Mesenchymal stem cell (in vitro differentiated cells and primary cell): ENCODE measurements at regions not wholly inside any gene's neighbourhood (a gene's known extent, or its start where the extent isn't known, plus 50 kb on each side); places are given as distances from the start of the nearest gene placed in this dataset.

Source experiments
- DNase-seq: peaks from one replicate; pipeline ENCODE4 v3.0.0-alpha.2; 2013
- H2AFZ ChIP-seq: one replicate; pipeline ENCODE4 v1.6.1; 2013; ENCODE audit warnings: low read depth, mild to moderate bottlenecking, control low read depth, inconsistent platforms, low read length, moderate library complexity
- H2AK5ac ChIP-seq: 2 replicates; pipeline ENCODE4 v1.6.1; 2013; ENCODE audit warnings: low read length, moderate library complexity, mild to moderate bottlenecking, inconsistent platforms; ENCODE audit not compliant: severe bottlenecking
- H2BK120ac ChIP-seq: one replicate; pipeline ENCODE4 v1.6.1; 2013; ENCODE audit warnings: low read depth, mild to moderate bottlenecking, inconsistent platforms, low read length, moderate library complexity
- H2BK12ac ChIP-seq, 2 experiments: one replicate each; pipeline ENCODE4 v1.6.1; 2013; ENCODE audit warnings: inconsistent platforms in 2 of 2, low read length in 2 of 2, mild to moderate bottlenecking in 2 of 2, moderate library complexity in 2 of 2, control low read depth in 1 of 2
- H2BK15ac ChIP-seq: one replicate; pipeline ENCODE4 v1.6.1; 2013; ENCODE audit warnings: mild to moderate bottlenecking, low read depth, inconsistent platforms; ENCODE audit not compliant: poor library complexity, severe bottlenecking
- H2BK5ac ChIP-seq: 2 replicates; pipeline ENCODE4 v1.6.1; 2013; ENCODE audit warnings: low read depth, mild to moderate bottlenecking, low read length, control low read depth, inconsistent platforms; ENCODE audit not compliant: poor library complexity, severe bottlenecking
- H3K14ac ChIP-seq, 2 experiments: one replicate each; pipeline ENCODE4 v1.6.1; 2013; ENCODE audit warnings: inconsistent platforms in 2 of 2, low read length in 2 of 2, control low read depth in 1 of 2, mild to moderate bottlenecking in 1 of 2, moderate library complexity in 1 of 2
- H3K18ac ChIP-seq, 2 experiments: one replicate each; pipeline ENCODE4 v1.6.1; 2013; ENCODE audit warnings: inconsistent platforms in 2 of 2, low read length in 2 of 2, control low read depth in 1 of 2, low read depth in 1 of 2, mild to moderate bottlenecking in 1 of 2
- H3K23ac ChIP-seq, 2 experiments: one replicate each; pipeline ENCODE4 v1.6.1; 2013; ENCODE audit warnings: inconsistent platforms in 2 of 2, low read length in 2 of 2, mild to moderate bottlenecking in 2 of 2, moderate library complexity in 2 of 2, control low read depth in 1 of 2
- H3K27ac ChIP-seq: 2 replicates; pipeline ENCODE4 v1.5.1; 2013; ENCODE audit warnings: mild to moderate bottlenecking, moderate library complexity, low read length, control low read depth, inconsistent platforms; ENCODE audit not compliant: poor library complexity, severe bottlenecking
- H3K27me3 ChIP-seq, 2 experiments: 2 replicates each; pipeline versions ENCODE4 v1.6.1 to v1.7.0; 2013; ENCODE audit warnings: low read length in 2 of 2, mild to moderate bottlenecking in 2 of 2, moderate library complexity in 2 of 2, control low read depth in 1 of 2, inconsistent platforms in 1 of 2; ENCODE audit not compliant: control insufficient read depth in 1 of 2, insufficient read depth in 1 of 2
- H3K36me3 ChIP-seq, 2 experiments: 2 replicates each; pipeline versions ENCODE4 v1.6.1 to v1.7.0; 2013; ENCODE audit warnings: low read length in 2 of 2, control low read depth in 1 of 2, inconsistent platforms in 1 of 2, low read depth in 1 of 2, mild to moderate bottlenecking in 1 of 2; ENCODE audit not compliant: insufficient read depth in 2 of 2, control insufficient read depth in 1 of 2
- H3K4ac ChIP-seq, 2 experiments: one replicate each; pipeline ENCODE4 v1.6.1; 2013; ENCODE audit warnings: inconsistent platforms in 2 of 2, low read length in 2 of 2, mild to moderate bottlenecking in 2 of 2, moderate library complexity in 2 of 2, control low read depth in 1 of 2, low read depth in 1 of 2
- H3K4me1 ChIP-seq: 2 replicates; pipeline ENCODE4 v1.6.1; 2013; ENCODE audit warnings: low read depth, low read length, control low read depth; ENCODE audit not compliant: control insufficient read depth, insufficient read depth
- H3K4me2 ChIP-seq: 2 replicates; pipeline ENCODE4 v1.6.1; 2013; ENCODE audit warnings: low read length, mild to moderate bottlenecking, inconsistent platforms; ENCODE audit not compliant: poor library complexity, severe bottlenecking
- H3K4me3 ChIP-seq, 2 experiments: 2 replicates each; pipeline versions ENCODE4 v1.5.1 to v1.7.0; 2013; ENCODE audit warnings: low read length in 2 of 2, mild to moderate bottlenecking in 2 of 2, control low read depth in 1 of 2, low read depth in 1 of 2; ENCODE audit not compliant: insufficient read depth in 1 of 2
- H3K79me1 ChIP-seq: replicated peaks from 2 replicates; pipeline ENCODE4 v1.6.1; 2013; ENCODE audit warnings: mild to moderate bottlenecking, control low read depth, low read length, inconsistent platforms; ENCODE audit not compliant: poor library complexity, severe bottlenecking
- H3K9ac ChIP-seq: 2 replicates; pipeline ENCODE4 v1.7.0; 2013; ENCODE audit warnings: mild to moderate bottlenecking, low read length, moderate library complexity
- H3K9me3 ChIP-seq: 2 replicates; pipeline ENCODE4 v1.7.0; 2013; ENCODE audit warnings: mild to moderate bottlenecking, low read length; ENCODE audit not compliant: control insufficient read depth
- H4K8ac ChIP-seq: one replicate; pipeline ENCODE4 v1.6.1; 2013; ENCODE audit warnings: inconsistent platforms, mild to moderate bottlenecking, low read length, moderate library complexity
- H4K91ac ChIP-seq: one replicate; pipeline ENCODE4 v1.6.1; 2013; ENCODE audit warnings: mild to moderate bottlenecking, low read length, inconsistent platforms
- WGBS: methylation state at CpG from one replicate; pipeline ENCODE4 v1.1.7; 2013; ENCODE audit warnings: mixed read lengths; 5-methylcytosine and 5-hydroxymethylcytosine counted together

DNA sequence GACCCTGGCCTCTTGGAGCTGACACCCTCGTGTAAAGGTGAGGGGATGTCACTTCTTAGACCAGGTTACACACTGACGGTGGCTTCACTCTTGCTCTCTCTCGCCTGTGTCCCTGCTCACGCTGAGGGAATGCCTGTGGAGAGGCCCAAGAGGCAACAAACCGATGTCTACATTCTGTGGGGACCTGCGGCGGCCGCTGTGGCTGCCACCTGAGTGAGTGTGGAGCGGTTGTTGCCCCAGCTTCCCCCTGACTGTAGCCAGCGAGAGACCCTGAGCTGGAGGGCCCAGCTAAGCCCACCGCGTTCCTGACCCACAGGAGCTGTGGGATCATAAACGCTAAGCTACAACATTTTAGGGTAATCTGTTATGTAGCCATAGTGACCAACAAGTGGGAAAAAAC is 55.7 kb upstream of the ASAP2 start:
- Histone ChIP-seq H3K9me3 (no peaks in the 10 kb centered on the region), H3K4ac (no peak overlapping the region), H2BK12ac (no peak overlapping the region)

GRCh38 chr2:9150568-9150900 is 56.1 kb upstream of the ASAP2 start:
- H3K4ac ChIP-seq, result no peak overlapping the region
- H3K36me3 ChIP-seq, result peaks cover 0 to 3% of the 10 kb centered on the region in 2 experiments
- H3K23ac ChIP-seq, result no peak overlapping the region
- H2BK120ac ChIP-seq, result no peak overlapping the region
- H3K4me2 ChIP-seq, result no peak overlapping the region
- H3K79me1 ChIP-seq, result no peaks in the 10 kb centered on the region
- no peak overlapping the region for H3K4me3 ChIP-seq
- no peak overlapping the region for H2AFZ ChIP-seq
- H3K27me3 ChIP-seq, result no peaks in the 10 kb centered on the region
- H3K27ac ChIP-seq, result no peak overlapping the region
- no peak overlapping the region for H2BK5ac ChIP-seq
- H2AK5ac ChIP-seq, result no peak overlapping the region
- WGBS, result 92% methylated on average over 7 of the region's 7 CpGs
- no peak overlapping the region for H2BK15ac ChIP-seq
- no peak overlapping the region for H3K14ac ChIP-seq
- DNase-seq, result no peak
- no peak overlapping the region for H3K18ac ChIP-seq
- no peak overlapping the region for H2BK12ac ChIP-seq
- peaks cover 7% of the 10 kb centered on the region for H3K4me1 ChIP-seq
- no peaks in the 10 kb centered on the region for H3K9me3 ChIP-seq
- H3K9ac ChIP-seq, result no peak overlapping the region
- H4K91ac ChIP-seq, result no peak overlapping the region
- H4K8ac ChIP-seq, result no peak overlapping the region

More for the DNA sequence above, 55.7 kb upstream of the ASAP2 start:
- 93% methylated on average over 10 of the region's 13 CpGs for WGBS
- no peak overlapping the region for H4K91ac ChIP-seq
- no peaks in the 10 kb centered on the region for H3K27me3 ChIP-seq
- no peak overlapping the region for H3K4me3 ChIP-seq
- no peak overlapping the region for H4K8ac ChIP-seq
- no peak overlapping the region for H2BK15ac ChIP-seq
- no peak overlapping the region for H3K9ac ChIP-seq
- no peak overlapping the region for H2BK5ac ChIP-seq
- H3K27ac ChIP-seq, result no peak overlapping the region
- no peak overlapping the region for H2AK5ac ChIP-seq
- H2AFZ ChIP-seq, result no peak overlapping the region
- H3K36me3 ChIP-seq, result peaks cover 0 to 3% of the 10 kb centered on the region in 2 experiments
- H3K4me2 ChIP-seq, result no peak overlapping the region
- DNase-seq, result no peak
- H3K18ac ChIP-seq, result no peak overlapping the region
- no peak overlapping the region for H2BK120ac ChIP-seq
- no peak overlapping the region for H3K23ac ChIP-seq
- peaks cover 5% of the 10 kb centered on the region for H3K4me1 ChIP-seq
- no peaks in the 10 kb centered on the region for H3K79me1 ChIP-seq
- no peak overlapping the region for H3K14ac ChIP-seq

GRCh38 chr2:9149726-9150567 is 56.7 kb upstream of the ASAP2 start:
- Histone ChIP-seq H3K27ac (no peak overlapping the region), H3K79me1 (no peaks in the 10 kb centered on the region), H2BK15ac (no peak overlapping the region), H3K4me2 (no peak overlapping the region), H3K18ac (no peak overlapping the region), H3K4me1 (peaks cover 7% of the 10 kb centered on the region), H2BK12ac (no peak overlapping the region), H3K14ac (no peak overlapping the region), H3K9ac (no peak overlapping the region), H2BK120ac (no peak overlapping the region), H3K9me3 (no peaks in the 10 kb centered on the region), H3K4me3 (no peak overlapping the region), H2AK5ac (no peak overlapping the region), H3K23ac (no peak overlapping the region), H4K8ac (no peak overlapping the region), H4K91ac (no peak overlapping the region), H3K36me3 (peaks cover 0 to 3% of the 10 kb centered on the region in 2 experiments), H2AFZ (no peak overlapping the region), H3K27me3 (no peaks in the 10 kb centered on the region), H2BK5ac (no peak overlapping the region), H3K4ac (no peak overlapping the region)
- 86% methylated on average over 19 of the region's 20 CpGs for WGBS
- DNase-seq, result no peak

GRCh38 chr2:9149388-9149660 is 57.3 kb upstream of the ASAP2 start:
- Histone ChIP-seq H3K79me1 (no peaks in the 10 kb centered on the region), H3K23ac (no peak overlapping the region), H2BK12ac (no peak overlapping the region), H3K27me3 (no peaks in the 10 kb centered on the region), H3K27ac (no peak overlapping the region), H3K36me3 (peaks cover 0 to 3% of the 10 kb centered on the region in 2 experiments), H2BK15ac (no peak overlapping the region), H2AFZ (no peak overlapping the region), H3K4me2 (no peak overlapping the region), H2AK5ac (no peak overlapping the region), H3K9me3 (no peaks in the 10 kb centered on the region), H4K91ac (no peak overlapping the region), H2BK5ac (no peak overlapping the region), H3K9ac (no peak overlapping the region), H3K4me1 (peaks cover 7% of the 10 kb centered on the region), H2BK120ac (no peak overlapping the region), H3K14ac (no peak overlapping the region), H3K4ac (no peak overlapping the region), H4K8ac (no peak overlapping the region), H3K18ac (no peak overlapping the region), H3K4me3 (no peak overlapping the region)
- DNase-seq, result no peak
- 90% methylated on average over 4 of the region's 5 CpGs for WGBS
